ENCODE measurements at regions not wholly inside any gene's neighbourhood (a gene's known extent, or its start where the extent isn't known, plus 50 kb on each side); places are given as distances from the start of the nearest gene placed in this dataset.
"Not testable (repeated sequence)": the region's sequence is repeated elsewhere in the genome, so short reads cannot be mapped to it uniquely, and the experiment has no call there.

- WGBS (ENCODE audit: low lambda C conversion rate) = 19% methylated on average over 2 of the region's 2 CpGs
- ChIA-PET CTCF (interaction anchor here (0.7 kb wide), 1 partner anchor 700 kb away, joined by 3 read pairs; no protein-coding TSS in a partner anchor), POLR2A (no interaction called here)
- TF ChIP-seq RAD21 (IDR thresholded peaks at IDR 0.05; ENCODE audit: low read length) (no peak), YY1 (IDR thresholded peaks at IDR 0.05; ENCODE audit: low read depth) (no peak), SMC3 (IDR thresholded peaks at IDR 0.05; ENCODE audit: low read depth, low read length) (no peak), GABPA (IDR thresholded peaks at IDR 0.05; ENCODE audit: low read depth) (no peak), RCOR1 (IDR thresholded peaks at IDR 0.05; ENCODE audit: low read length) (no peak), USF2 (IDR thresholded peaks at IDR 0.05; ENCODE audit: borderline replicate concordance, low read depth, low read length) (no peak), CHD2 (IDR thresholded peaks at IDR 0.05; ENCODE audit: low read length, partially characterized antibody) (no peak), RXRA (IDR thresholded peaks at IDR 0.05; ENCODE audit: borderline replicate concordance, low read depth) (no peak)
- no peak overlapping the region for H3K4me2 ChIP-seq
- H4K20me1 ChIP-seq (ENCODE audit: insufficient read depth) = no peaks in the 10 kb centered on the region
- H2AFZ ChIP-seq (ENCODE audit: low read depth) = no peak overlapping the region
- no peaks in the 10 kb centered on the region for H3K9me3 ChIP-seq
- no peaks in the 10 kb centered on the region for H3K4me1 ChIP-seq (ENCODE audit: control insufficient read depth in 1 of 2, insufficient read depth in 2 of 2, low read depth in 1 of 2, low read length in 1 of 2)
- no peaks in the 10 kb centered on the region for H3K27me3 ChIP-seq (ENCODE audit: insufficient read depth)
- H3K79me2 ChIP-seq (ENCODE audit: insufficient read depth) = no peaks in the 10 kb centered on the region
- H3K4me3 ChIP-seq (ENCODE audit: low read depth in 2 of 2, low read length in 1 of 2) = no peak overlapping the region
- peaks cover 40 to 76% of the 10 kb centered on the region in 2 experiments for H3K36me3 ChIP-seq (replicated peaks in 1 of 2; ENCODE audit: control insufficient read depth in 1 of 2, insufficient read depth in 2 of 2, low read length in 1 of 2)
- H3F3A ChIP-seq (replicated peaks; ENCODE audit: insufficient read depth) = no peaks in the 10 kb centered on the region
- no peaks in the 10 kb centered on the region for H3K9me2 ChIP-seq
- DNase-seq = no peak
- no peak overlapping the region for H3K9ac ChIP-seq
- no peak overlapping the region for H3K27ac ChIP-seq (ENCODE audit: low read depth in 2 of 2, low read length in 1 of 2)
These were observed 140.4 kb downstream of the SNRPN start for GRCh38 chr15:25095179-25095578.

- H3K27me3 ChIP-seq (ENCODE audit: insufficient read depth); POLR2A ChIA-PET; H3K9ac ChIP-seq; H3K27ac ChIP-seq (ENCODE audit: low read depth in 2 of 2, low read length in 1 of 2); H3F3A ChIP-seq (replicated peaks; ENCODE audit: insufficient read depth); H3K9me3 ChIP-seq; H3K4me2 ChIP-seq; CTCF ChIA-PET; H3K4me3 ChIP-seq (ENCODE audit: low read depth in 2 of 2, low read length in 1 of 2); H3K4me1 ChIP-seq (ENCODE audit: control insufficient read depth in 1 of 2, insufficient read depth in 2 of 2, low read depth in 1 of 2, low read length in 1 of 2); DNase-seq; H2AFZ ChIP-seq (ENCODE audit: low read depth); H3K9me2 ChIP-seq; H3K79me2 ChIP-seq (ENCODE audit: insufficient read depth); H4K20me1 ChIP-seq (ENCODE audit: insufficient read depth): not testable (repeated sequence)
- WGBS (ENCODE audit: low lambda C conversion rate) = 63% methylated on average over 8 of the region's 8 CpGs
- peaks cover 45 to 54% of the 10 kb centered on the region in 2 experiments for H3K36me3 ChIP-seq (replicated peaks in 1 of 2; ENCODE audit: control insufficient read depth in 1 of 2, insufficient read depth in 2 of 2, low read length in 1 of 2)
These were observed 145.2 kb downstream of the SNRPN start for GRCh38 chr15:25099966-25100365.

- Histone ChIP-seq H3K4me2 (no peak overlapping the region), H2AFZ (ENCODE audit: low read depth) (no peak overlapping the region), H3K4me3 (ENCODE audit: low read depth in 2 of 2, low read length in 1 of 2) (no peak overlapping the region), H3F3A (replicated peaks; ENCODE audit: insufficient read depth) (no peaks in the 10 kb centered on the region), H3K36me3 (replicated peaks in 1 of 2; ENCODE audit: control insufficient read depth in 1 of 2, insufficient read depth in 2 of 2, low read length in 1 of 2) (peaks cover 43 to 72% of the 10 kb centered on the region in 2 experiments), H3K27me3 (ENCODE audit: insufficient read depth) (no peaks in the 10 kb centered on the region), H3K9ac (no peak overlapping the region), H3K9me2 (no peaks in the 10 kb centered on the region), H4K20me1 (ENCODE audit: insufficient read depth) (no peaks in the 10 kb centered on the region), H3K4me1 (ENCODE audit: control insufficient read depth in 1 of 2, insufficient read depth in 2 of 2, low read depth in 1 of 2, low read length in 1 of 2) (no peaks in the 10 kb centered on the region), H3K27ac (ENCODE audit: low read depth in 2 of 2, low read length in 1 of 2) (no peak overlapping the region), H3K79me2 (ENCODE audit: insufficient read depth) (no peaks in the 10 kb centered on the region; the same call in 1 of the 2 replicates), H3K9me3 (no peaks in the 10 kb centered on the region)
- 50% methylated on average over 1 of the region's 1 CpG for WGBS (ENCODE audit: low lambda C conversion rate)
- ChIA-PET POLR2A (no interaction called here), CTCF (no interaction called here)
- DNase-seq = no peak
- TF ChIP-seq, protein P1, sequence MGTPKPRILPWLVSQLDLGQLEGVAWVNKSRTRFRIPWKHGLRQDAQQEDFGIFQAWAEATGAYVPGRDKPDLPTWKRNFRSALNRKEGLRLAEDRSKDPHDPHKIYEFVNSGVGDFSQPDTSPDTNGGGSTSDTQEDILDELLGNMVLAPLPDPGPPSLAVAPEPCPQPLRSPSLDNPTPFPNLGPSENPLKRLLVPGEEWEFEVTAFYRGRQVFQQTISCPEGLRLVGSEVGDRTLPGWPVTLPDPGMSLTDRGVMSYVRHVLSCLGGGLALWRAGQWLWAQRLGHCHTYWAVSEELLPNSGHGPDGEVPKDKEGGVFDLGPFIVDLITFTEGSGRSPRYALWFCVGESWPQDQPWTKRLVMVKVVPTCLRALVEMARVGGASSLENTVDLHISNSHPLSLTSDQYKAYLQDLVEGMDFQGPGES (IDR thresholded peaks at IDR 0.05; ENCODE audit: low read depth, low read length) = no peak
- TF ChIP-seq EP300 (IDR thresholded peaks at IDR 0.05; ENCODE audit: borderline replicate concordance in 1 of 2, low read depth in 1 of 2, low read length in 1 of 2) (no peak), RFX5 (IDR thresholded peaks at IDR 0.05; ENCODE audit: low read length) (no peak), MXI1 (IDR thresholded peaks at IDR 0.05; ENCODE audit: low read depth, low read length) (no peak), GABPA (IDR thresholded peaks at IDR 0.05; ENCODE audit: low read depth) (no peak), RXRA (IDR thresholded peaks at IDR 0.05; ENCODE audit: borderline replicate concordance, low read depth) (no peak), TEAD4 (IDR thresholded peaks at IDR 0.05; ENCODE audit: borderline replicate concordance, insufficient read depth) (no peak), FOXJ3 (CRISPR knock-in tag; IDR thresholded peaks at IDR 0.05) (no peak), RCOR1 (IDR thresholded peaks at IDR 0.05; ENCODE audit: low read length) (no peak), GATA2 (CRISPR knock-in tag; IDR thresholded peaks at IDR 0.05) (no peak), YY1 (IDR thresholded peaks at IDR 0.05; ENCODE audit: low read depth) (no peak), FOSL2 (IDR thresholded peaks at IDR 0.05; ENCODE audit: borderline replicate concordance, low read depth) (no peak)
These were observed 151.4 kb downstream of the SNRPN start for GRCh38 chr15:25106209-25106608.
